Thoracic aorta (tissue), 2 donors: ENCODE measurements at regions not wholly inside any gene's neighbourhood (a gene's known extent, or its start where the extent isn't known, plus 50 kb on each side); places are given as distances from the start of the nearest gene placed in this dataset.

ENCODE experiments used
- ATAC-seq: fragments of 150-250 bp; one replicate; pipeline ENCODE4 v1.8.0; 2017; ENCODE audit warnings: low read depth; ENCODE audit not compliant: insufficient number of reproducible peaks, low FRiP score
- DNase-seq: peaks from one replicate; pipeline ENCODE4 v3.0.0-alpha.2; 2020; ENCODE audit warnings: low spot score
- H3K27ac ChIP-seq, 2 donors: fragments of 200-600 bp; sonication (generic); 1 replicate in 1 of 2; 2 replicates in 1 of 2; pipeline ENCODE4 v1.5.1; 2016; ENCODE audit warnings: mild to moderate bottlenecking in 2 of 2, moderate library complexity in 2 of 2
- H3K27me3 ChIP-seq: fragments of 200-600 bp; sonication (generic); replicated peaks from 2 replicates; pipeline ENCODE4 v1.6.0; 2016; ENCODE audit warnings: mild to moderate bottlenecking; ENCODE audit not compliant: insufficient read depth
- H3K36me3 ChIP-seq: fragments of 200-600 bp; sonication (generic); one replicate; pipeline ENCODE4 v1.5.1; 2016
- H3K4me1 ChIP-seq, 2 donors: fragments of 200-600 bp; sonication (generic); 1 replicate in 1 of 2; 2 replicates in 1 of 2; pipeline versions ENCODE4 v1.5.1 to v1.6.0; 2016; ENCODE audit warnings: low read depth in 2 of 2, mild to moderate bottlenecking in 1 of 2; ENCODE audit not compliant: control insufficient read depth in 1 of 2
- H3K4me3 ChIP-seq: fragments of 200-600 bp; sonication (generic); 2 replicates; pipeline ENCODE4 v1.5.1; 2016; ENCODE audit warnings: mild to moderate bottlenecking
- H3K9me3 ChIP-seq: fragments of 200-600 bp; sonication (generic); 2 replicates; pipeline ENCODE4 v1.5.1; 2016
- TF ChIP-seq, protein P1 (sequence below): fragments of 200-600 bp; sonication (generic); IDR thresholded peaks from one replicate; pipeline ENCODE4 v1.5.1; 2019; ENCODE audit warnings: antibody characterized with exemption

DNA sequence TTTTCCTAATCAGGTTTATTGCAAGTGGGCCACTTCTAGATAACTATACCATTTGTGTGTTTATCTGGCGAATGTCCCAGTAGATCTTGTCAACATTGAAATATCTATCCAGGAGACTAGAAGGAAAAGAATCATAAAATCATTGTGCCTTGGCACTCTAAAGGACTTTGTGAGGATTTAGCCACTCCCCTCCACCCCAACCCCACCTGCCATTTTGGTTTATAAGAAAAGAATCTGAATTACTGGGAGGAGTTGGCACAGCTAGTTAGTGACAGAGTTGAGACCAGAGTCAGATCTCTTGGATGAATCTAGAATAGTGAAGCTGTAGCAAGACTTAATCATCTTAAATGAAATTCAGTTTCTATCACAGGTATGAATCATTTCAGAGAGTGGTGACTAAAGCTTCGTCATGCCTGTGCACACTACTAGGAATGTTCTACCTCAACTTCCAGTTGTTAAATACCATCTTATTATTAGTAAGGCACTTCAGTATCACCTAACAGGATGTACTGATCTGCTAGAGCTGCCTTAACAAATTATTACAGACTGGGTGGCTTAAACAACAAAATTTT, 212.7 kb upstream of the SLC14A2 start:
- H3K27ac ChIP-seq = no peak overlapping the region
- TF ChIP-seq, protein P1, sequence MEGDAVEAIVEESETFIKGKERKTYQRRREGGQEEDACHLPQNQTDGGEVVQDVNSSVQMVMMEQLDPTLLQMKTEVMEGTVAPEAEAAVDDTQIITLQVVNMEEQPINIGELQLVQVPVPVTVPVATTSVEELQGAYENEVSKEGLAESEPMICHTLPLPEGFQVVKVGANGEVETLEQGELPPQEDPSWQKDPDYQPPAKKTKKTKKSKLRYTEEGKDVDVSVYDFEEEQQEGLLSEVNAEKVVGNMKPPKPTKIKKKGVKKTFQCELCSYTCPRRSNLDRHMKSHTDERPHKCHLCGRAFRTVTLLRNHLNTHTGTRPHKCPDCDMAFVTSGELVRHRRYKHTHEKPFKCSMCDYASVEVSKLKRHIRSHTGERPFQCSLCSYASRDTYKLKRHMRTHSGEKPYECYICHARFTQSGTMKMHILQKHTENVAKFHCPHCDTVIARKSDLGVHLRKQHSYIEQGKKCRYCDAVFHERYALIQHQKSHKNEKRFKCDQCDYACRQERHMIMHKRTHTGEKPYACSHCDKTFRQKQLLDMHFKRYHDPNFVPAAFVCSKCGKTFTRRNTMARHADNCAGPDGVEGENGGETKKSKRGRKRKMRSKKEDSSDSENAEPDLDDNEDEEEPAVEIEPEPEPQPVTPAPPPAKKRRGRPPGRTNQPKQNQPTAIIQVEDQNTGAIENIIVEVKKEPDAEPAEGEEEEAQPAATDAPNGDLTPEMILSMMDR = no peak
- DNase-seq (no peak), ATAC-seq (no peak)
- H3K27me3 ChIP-seq = no peaks in the 10 kb centered on the region
- no peaks in the 10 kb centered on the region for H3K9me3 ChIP-seq
- no peaks in the 10 kb centered on the region for H3K36me3 ChIP-seq
- no peak overlapping the region for H3K4me3 ChIP-seq
- H3K4me1 ChIP-seq = no peaks in the 10 kb centered on the region

DNA sequence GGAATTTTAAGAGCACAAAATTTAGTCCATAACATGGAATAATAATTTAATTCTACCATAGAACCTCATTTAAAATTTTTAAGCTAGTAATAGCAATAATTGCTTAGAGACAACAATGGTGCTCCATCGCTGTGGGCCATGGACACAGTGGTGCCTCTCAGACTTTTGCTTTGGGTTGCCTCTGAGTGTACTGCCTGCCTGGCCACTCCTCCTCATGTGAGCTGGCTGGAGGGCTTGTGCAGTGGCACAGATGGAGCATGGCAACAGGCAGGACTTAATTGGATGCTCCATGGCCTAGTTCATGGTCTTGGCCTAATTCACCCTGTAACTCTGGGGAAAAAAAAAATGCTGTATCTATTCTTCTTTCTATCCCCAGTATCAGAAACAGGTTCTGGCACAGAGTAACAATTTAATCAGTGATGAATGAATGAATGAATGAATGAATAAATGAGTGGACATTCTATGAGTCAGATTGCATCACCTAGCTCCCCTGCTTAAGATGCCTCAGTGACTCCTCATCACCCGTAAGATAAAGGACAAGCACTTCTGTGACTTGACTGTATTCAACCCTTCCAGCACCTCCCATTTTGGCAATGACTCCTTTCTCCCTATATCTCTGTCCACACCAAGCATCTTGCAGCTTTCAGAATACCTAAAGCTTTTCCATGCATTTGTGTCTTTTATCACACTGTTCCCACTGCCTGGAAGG, 211.8 kb upstream of the SLC14A2 start:
- Histone ChIP-seq H3K4me1 (no peaks in the 10 kb centered on the region), H3K36me3 (no peaks in the 10 kb centered on the region), H3K27ac (no peak overlapping the region), H3K9me3 (no peaks in the 10 kb centered on the region), H3K27me3 (no peaks in the 10 kb centered on the region), H3K4me3 (no peak overlapping the region)
- TF ChIP-seq, protein P1 = no peak
- DNase-seq (no peak), ATAC-seq (no peak)

DNA sequence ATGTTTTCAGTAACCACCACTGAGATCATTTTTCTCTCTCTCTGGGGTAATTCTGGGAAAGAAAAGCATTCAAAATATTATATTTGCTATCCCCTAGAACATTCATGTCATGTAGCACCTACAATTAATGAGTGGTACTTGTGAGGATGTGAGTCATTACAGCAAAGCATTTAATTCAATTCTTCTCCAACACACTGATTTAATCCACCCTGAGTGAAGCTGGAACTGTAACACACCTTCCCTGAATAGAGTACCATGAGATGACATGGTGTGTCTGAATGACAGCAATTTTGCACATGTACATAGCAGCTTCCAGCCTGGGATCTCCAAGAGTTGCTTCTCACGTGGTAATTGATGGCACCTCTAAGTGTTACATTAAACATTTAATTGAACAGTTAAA, 207.1 kb upstream of the SLC14A2 start:
- ATAC-seq = no peak
- Histone ChIP-seq H3K9me3 (no peaks in the 10 kb centered on the region), H3K4me3 (no peak overlapping the region), H3K36me3 (no peaks in the 10 kb centered on the region), H3K27me3 (no peaks in the 10 kb centered on the region), H3K27ac (no peak overlapping the region), H3K4me1 (no peaks in the 10 kb centered on the region)
- no peak for DNase-seq
- TF ChIP-seq, protein P1 = no peak

DNA sequence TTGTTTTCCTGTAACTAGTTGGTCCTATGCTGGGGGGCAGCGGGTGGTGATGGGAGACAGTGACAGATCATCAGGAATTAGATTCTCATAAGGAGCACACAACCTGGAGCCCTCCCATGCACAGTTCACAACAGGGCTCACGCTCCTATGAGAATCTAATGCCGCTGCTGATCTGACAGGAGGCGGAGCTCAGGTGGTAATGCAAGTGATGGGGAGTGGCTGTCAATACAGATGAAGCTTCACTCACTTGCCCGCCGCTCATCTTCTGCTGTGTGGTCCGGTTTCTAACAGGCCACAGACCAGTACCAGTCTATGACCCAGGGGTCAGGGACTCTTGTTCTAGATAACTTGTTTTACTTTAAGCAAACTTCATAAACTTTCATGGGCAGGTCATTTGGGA, 205.3 kb upstream of the SLC14A2 start:
- Histone ChIP-seq H3K4me3 (no peak overlapping the region), H3K36me3 (no peaks in the 10 kb centered on the region), H3K9me3 (no peaks in the 10 kb centered on the region), H3K27ac (no peak overlapping the region), H3K4me1 (no peaks in the 10 kb centered on the region), H3K27me3 (no peaks in the 10 kb centered on the region)
- ATAC-seq = no peak
- no peak for DNase-seq
- TF ChIP-seq, protein P1 = no peak

DNA sequence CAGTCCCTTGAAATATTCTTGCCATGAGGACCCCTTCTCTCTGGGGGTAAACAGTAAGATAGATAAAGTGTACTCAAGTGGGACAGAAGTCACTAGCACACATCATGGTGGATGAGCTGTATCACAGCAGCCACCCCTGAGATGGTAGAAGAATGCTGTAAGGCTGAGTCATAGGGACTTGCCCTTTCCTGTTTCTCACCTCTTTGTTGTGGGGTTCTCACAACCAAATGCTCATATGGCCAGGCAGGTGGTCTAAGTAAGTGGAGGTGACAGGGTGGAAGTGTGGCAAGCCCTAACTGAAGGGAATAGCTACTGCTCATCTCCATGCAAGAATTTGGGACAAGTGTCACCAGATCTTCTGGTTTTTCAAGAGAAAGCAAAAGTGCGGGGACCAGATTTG, 202.7 kb upstream of the SLC14A2 start:
- Histone ChIP-seq H3K27me3 (no peaks in the 10 kb centered on the region), H3K36me3 (no peaks in the 10 kb centered on the region), H3K9me3 (no peaks in the 10 kb centered on the region), H3K4me3 (no peak overlapping the region), H3K4me1 (no peaks in the 10 kb centered on the region), H3K27ac (no peak overlapping the region)
- TF ChIP-seq, protein P1 = no peak
- DNase-seq = no peak
- no peak for ATAC-seq
